ENCODE measurements at regions not wholly inside any gene's neighbourhood (a gene's known extent, or its start where the extent isn't known, plus 50 kb on each side); places are given as distances from the start of the nearest gene placed in this dataset.
"Not testable (repeated sequence)": the region's sequence is repeated elsewhere in the genome, so short reads cannot be mapped to it uniquely, and the experiment has no call there.

- DNase-seq: no peak
Measured at GRCh38 chr6:168929871-168930450, 323.7 kb downstream of the THBS2 start.

GRCh38 chr6:168928012-168928411, 325.6 kb downstream of the THBS2 start:
- no peak for DNase-seq

- no peak for DNase-seq
Measured at GRCh38 chr6:168927026-168927425, 326.6 kb downstream of the THBS2 start.

- DNase-seq: no peak
Measured at GRCh38 chr6:168926306-168926705, 327.3 kb downstream of the THBS2 start.

- DNase-seq: no peak
Measured at GRCh38 chr6:168925671-168926070, 328.0 kb downstream of the THBS2 start.

GRCh38 chr6:168923171-168923570, 330.5 kb downstream of the THBS2 start:
- DNase-seq: no peak

- no peak for DNase-seq
Measured at GRCh38 chr6:168922436-168922835, 331.2 kb downstream of the THBS2 start.

- no peak for DNase-seq
Measured at GRCh38 chr6:168920289-168920688, 333.4 kb downstream of the THBS2 start.

GRCh38 chr6:168919470-168920179, 334.0 kb downstream of the THBS2 start:
- DNase-seq: no peak

- DNase-seq: no peak
Measured at GRCh38 chr6:168916576-168917211, 337.0 kb downstream of the THBS2 start.

- DNase-seq: no peak
Measured at GRCh38 chr6:168915855-168916254, 337.8 kb downstream of the THBS2 start.

- no peak for DNase-seq
Measured at GRCh38 chr6:168915242-168915641, 338.4 kb downstream of the THBS2 start.

GRCh38 chr6:168913866-168914469, 339.7 kb downstream of the THBS2 start:
- no peak for DNase-seq

- DNase-seq: not testable (repeated sequence)
Measured at GRCh38 chr6:168913231-168913865, 340.3 kb downstream of the THBS2 start.

GRCh38 chr6:168909288-168909687, 344.4 kb downstream of the THBS2 start:
- no peak for DNase-seq

- no peak for DNase-seq
Measured at GRCh38 chr6:168908887-168909286, 344.8 kb downstream of the THBS2 start.

GRCh38 chr6:168908166-168908565, 345.5 kb downstream of the THBS2 start:
- DNase-seq: no peak

- DNase-seq: no peak
Measured at GRCh38 chr6:168906391-168906790, 347.3 kb downstream of the THBS2 start.

GRCh38 chr6:168905451-168906090, 348.1 kb downstream of the THBS2 start:
- DNase-seq: no peak

- DNase-seq: no peak
Measured at GRCh38 chr6:168903613-168904345, 349.9 kb downstream of the THBS2 start.

GRCh38 chr6:168902075-168902474, 351.6 kb downstream of the THBS2 start:
- no peak for DNase-seq

- DNase-seq: no peak
Measured at GRCh38 chr6:168901076-168901475, 352.6 kb downstream of the THBS2 start.
